ENCODE measurements at regions not wholly inside any gene's neighbourhood (a gene's known extent, or its start where the extent isn't known, plus 50 kb on each side); places are given as distances from the start of the nearest gene placed in this dataset.

GRCh38 chr2:195022508-195022830, 634.6 kb upstream of the SLC39A10 start:
- H3K9me2 ChIP-seq: no peaks in the 10 kb centered on the region
- no peaks in the 10 kb centered on the region for H4K20me1 ChIP-seq (ENCODE audit: insufficient read depth)
- no peaks in the 10 kb centered on the region for H3K79me2 ChIP-seq (ENCODE audit: insufficient read depth)
- H3K9me3 ChIP-seq: no peaks in the 10 kb centered on the region
- H3F3A ChIP-seq (replicated peaks; ENCODE audit: insufficient read depth): no peaks in the 10 kb centered on the region
- TF ChIP-seq REST (IDR thresholded peaks at IDR 0.05; ENCODE audit: low read depth, low read length) (no peak), RXRA (IDR thresholded peaks at IDR 0.05; ENCODE audit: borderline replicate concordance, low read depth) (no peak), CHD2 (IDR thresholded peaks at IDR 0.05; ENCODE audit: low read length, partially characterized antibody) (no peak), EP300 (IDR thresholded peaks at IDR 0.05; ENCODE audit: borderline replicate concordance in 1 of 2, low read depth in 1 of 2, low read length in 1 of 2) (no peak), USF1 (IDR thresholded peaks at IDR 0.05; ENCODE audit: borderline replicate concordance, low read depth) (no peak), USF2 (IDR thresholded peaks at IDR 0.05; ENCODE audit: borderline replicate concordance, low read depth, low read length) (no peak), RCOR1 (IDR thresholded peaks at IDR 0.05; ENCODE audit: low read length) (no peak), TEAD4 (IDR thresholded peaks at IDR 0.05; ENCODE audit: borderline replicate concordance, insufficient read depth) (no peak), NFIC (IDR thresholded peaks at IDR 0.05; ENCODE audit: borderline replicate concordance) (no peak), JUND (IDR thresholded peaks at IDR 0.05) (no peak), FOSL2 (IDR thresholded peaks at IDR 0.05; ENCODE audit: borderline replicate concordance, low read depth) (no peak), EZH2phosphoT487 (IDR thresholded peaks at IDR 0.05; ENCODE audit: borderline replicate concordance, low read depth) (no peak), ELF1 (IDR thresholded peaks at IDR 0.05) (no peak), POLR2AphosphoS5 (IDR thresholded peaks at IDR 0.05; ENCODE audit: low read depth, low read length) (no peak), GABPA (IDR thresholded peaks at IDR 0.05; ENCODE audit: low read depth) (no peak)
- H3K4me1 ChIP-seq (ENCODE audit: control insufficient read depth in 1 of 2, insufficient read depth in 2 of 2, low read depth in 1 of 2, low read length in 1 of 2): no peaks in the 10 kb centered on the region
- H3K9ac ChIP-seq: no peak overlapping the region
- POLR2A ChIA-PET: no interaction called here
- no peaks in the 10 kb centered on the region for H3K27me3 ChIP-seq (ENCODE audit: insufficient read depth)
- H3K27ac ChIP-seq (ENCODE audit: low read depth in 2 of 2, low read length in 1 of 2): no peak overlapping the region
- no peaks in the 10 kb centered on the region for H3K36me3 ChIP-seq (replicated peaks in 1 of 2; ENCODE audit: control insufficient read depth in 1 of 2, insufficient read depth in 2 of 2, low read length in 1 of 2)
- H2AFZ ChIP-seq (ENCODE audit: low read depth): no peak overlapping the region
- WGBS (ENCODE audit: low lambda C conversion rate): 72% methylated on average over 4 of the region's 4 CpGs
- CTCF ChIA-PET: no interaction called here
- H3K4me3 ChIP-seq (ENCODE audit: low read depth in 2 of 2, low read length in 1 of 2): no peak overlapping the region
- no peak overlapping the region for H3K4me2 ChIP-seq
- no peak for DNase-seq
